ENCODE measurements at regions not wholly inside any gene's neighbourhood (a gene's known extent, or its start where the extent isn't known, plus 50 kb on each side); places are given as distances from the start of the nearest gene placed in this dataset.

- DNase-seq (ENCODE audit: low spot score): no peak
These were observed 943.9 kb downstream of the EPHA4 start for GRCh38 chr2:220628252-220628651.

- DNase-seq (ENCODE audit: low spot score): no peak
These were observed 931.0 kb downstream of the EPHA4 start for GRCh38 chr2:220641137-220641536.

GRCh38 chr2:220646424-220646823 lies 925.7 kb downstream of the EPHA4 start:
- no peak for DNase-seq (ENCODE audit: low spot score)

- DNase-seq (ENCODE audit: low spot score): no peak
These were observed 923.5 kb downstream of the EPHA4 start for GRCh38 chr2:220648628-220649027.

- no peak for DNase-seq (ENCODE audit: low spot score)
These were observed 918.3 kb downstream of the EPHA4 start for GRCh38 chr2:220653776-220654175.

- DNase-seq (ENCODE audit: low spot score): no peak
These were observed 917.8 kb downstream of the EPHA4 start for GRCh38 chr2:220654322-220654721.

- DNase-seq (ENCODE audit: low spot score): no peak
These were observed 911.6 kb downstream of the EPHA4 start for GRCh38 chr2:220660277-220661145.

- no peak for DNase-seq (ENCODE audit: low spot score)
These were observed 909.7 kb downstream of the EPHA4 start for GRCh38 chr2:220662431-220662830.

GRCh38 chr2:220663065-220663464 lies 909.0 kb downstream of the EPHA4 start:
- no peak for DNase-seq (ENCODE audit: low spot score)

GRCh38 chr2:220664272-220665107 lies 907.6 kb downstream of the EPHA4 start:
- DNase-seq (ENCODE audit: low spot score): no peak

- DNase-seq (ENCODE audit: low spot score): no peak
These were observed 907.0 kb downstream of the EPHA4 start for GRCh38 chr2:220665108-220665471.

GRCh38 chr2:220669324-220669723 lies 902.8 kb downstream of the EPHA4 start:
- DNase-seq (ENCODE audit: low spot score): no peak

- DNase-seq (ENCODE audit: low spot score): no peak
These were observed 901.6 kb downstream of the EPHA4 start for GRCh38 chr2:220670511-220670910.

- no peak for DNase-seq (ENCODE audit: low spot score)
These were observed 898.8 kb downstream of the EPHA4 start for GRCh38 chr2:220673151-220673874.

- DNase-seq (ENCODE audit: low spot score): no peak
These were observed 898.1 kb downstream of the EPHA4 start for GRCh38 chr2:220674033-220674432.

- no peak for DNase-seq (ENCODE audit: low spot score)
These were observed 895.4 kb downstream of the EPHA4 start for GRCh38 chr2:220676695-220677094.

GRCh38 chr2:220678943-220679342 lies 893.2 kb downstream of the EPHA4 start:
- no peak for DNase-seq (ENCODE audit: low spot score)

GRCh38 chr2:220682616-220683015 lies 889.5 kb downstream of the EPHA4 start:
- no peak for DNase-seq (ENCODE audit: low spot score)

GRCh38 chr2:220684099-220684498 lies 888.0 kb downstream of the EPHA4 start:
- no peak for DNase-seq (ENCODE audit: low spot score)

GRCh38 chr2:220687231-220687843 lies 884.8 kb downstream of the EPHA4 start:
- DNase-seq (ENCODE audit: low spot score): peak; percentile 64

GRCh38 chr2:220695397-220696279 lies 876.5 kb downstream of the EPHA4 start:
- no peak for DNase-seq (ENCODE audit: low spot score)
